ENCODE measurements at regions not wholly inside any gene's neighbourhood (a gene's known extent, or its start where the extent isn't known, plus 50 kb on each side); places are given as distances from the start of the nearest gene placed in this dataset.

DNA sequence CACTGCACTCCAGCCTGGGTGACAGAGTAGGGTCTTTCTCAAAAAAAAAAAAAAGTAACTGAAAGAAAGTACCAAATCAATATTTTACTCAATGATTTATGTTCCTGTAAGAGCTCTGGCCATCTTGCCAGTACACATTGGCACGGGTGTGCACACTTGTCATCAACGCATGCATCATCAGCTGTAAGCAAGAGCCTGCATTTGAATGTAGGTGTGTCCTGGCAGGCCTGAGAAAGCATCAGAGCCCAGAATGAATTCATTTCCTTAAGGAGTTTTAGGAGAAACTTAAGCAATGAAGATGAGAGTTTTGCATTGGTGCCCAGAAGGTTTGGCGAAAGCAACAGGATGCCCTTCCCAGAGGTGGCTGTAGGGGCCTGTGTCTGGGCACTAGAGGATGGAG is 88.5 kb upstream of the FZD10 start:
- 93 to 95% methylated on average over 3 of the region's 3 CpGs for whole genome bisulfite sequencing, 2 donors
- no peaks in the 10 kb centered on the region for H3K36me3 ChIP-seq
- peaks cover 0 to 3% (median 0%) of the 10 kb centered on the region in 9 donors for H3K4me1 ChIP-seq
- H3K9me3 ChIP-seq: peaks cover 0 to 21% (median 0%) of the 10 kb centered on the region in 11 donors
- H3K27ac ChIP-seq: no peak overlapping the region
- intact Hi-C loops (cut with DNase I): no loop called here
- ATAC-seq (no peak), DNase-seq (no peak)
- TF ChIP-seq, protein P1, sequence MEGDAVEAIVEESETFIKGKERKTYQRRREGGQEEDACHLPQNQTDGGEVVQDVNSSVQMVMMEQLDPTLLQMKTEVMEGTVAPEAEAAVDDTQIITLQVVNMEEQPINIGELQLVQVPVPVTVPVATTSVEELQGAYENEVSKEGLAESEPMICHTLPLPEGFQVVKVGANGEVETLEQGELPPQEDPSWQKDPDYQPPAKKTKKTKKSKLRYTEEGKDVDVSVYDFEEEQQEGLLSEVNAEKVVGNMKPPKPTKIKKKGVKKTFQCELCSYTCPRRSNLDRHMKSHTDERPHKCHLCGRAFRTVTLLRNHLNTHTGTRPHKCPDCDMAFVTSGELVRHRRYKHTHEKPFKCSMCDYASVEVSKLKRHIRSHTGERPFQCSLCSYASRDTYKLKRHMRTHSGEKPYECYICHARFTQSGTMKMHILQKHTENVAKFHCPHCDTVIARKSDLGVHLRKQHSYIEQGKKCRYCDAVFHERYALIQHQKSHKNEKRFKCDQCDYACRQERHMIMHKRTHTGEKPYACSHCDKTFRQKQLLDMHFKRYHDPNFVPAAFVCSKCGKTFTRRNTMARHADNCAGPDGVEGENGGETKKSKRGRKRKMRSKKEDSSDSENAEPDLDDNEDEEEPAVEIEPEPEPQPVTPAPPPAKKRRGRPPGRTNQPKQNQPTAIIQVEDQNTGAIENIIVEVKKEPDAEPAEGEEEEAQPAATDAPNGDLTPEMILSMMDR (IDR thresholded peaks at IDR 0.05): no peak
- peaks cover 0 to 34% (median 0%) of the 10 kb centered on the region in 7 donors for H3K27me3 ChIP-seq
- no peak overlapping the region for H3K4me3 ChIP-seq

GRCh38 chr12:130074661-130075406 is 87.4 kb upstream of the FZD10 start:
- intact Hi-C loops (cut with DNase I): no loop called here
- WGBS, 2 donors: 85 to 87% methylated on average over 8 of the region's 8 CpGs
- no peak for DNase-seq
- peaks cover 0 to 28% (median 0%) of the 10 kb centered on the region in 11 donors for H3K9me3 ChIP-seq
- H3K27me3 ChIP-seq: peaks cover 0 to 34% (median 2%) of the 10 kb centered on the region in 7 donors
- ATAC-seq: no peak
- H3K27ac ChIP-seq: no peak overlapping the region
- H3K36me3 ChIP-seq: no peaks in the 10 kb centered on the region
- H3K4me1 ChIP-seq: peaks cover 0 to 3% (median 0%) of the 10 kb centered on the region in 9 donors
- TF ChIP-seq, protein P1 (IDR thresholded peaks at IDR 0.05): no peak
- H3K4me3 ChIP-seq: no peak overlapping the region

DNA sequence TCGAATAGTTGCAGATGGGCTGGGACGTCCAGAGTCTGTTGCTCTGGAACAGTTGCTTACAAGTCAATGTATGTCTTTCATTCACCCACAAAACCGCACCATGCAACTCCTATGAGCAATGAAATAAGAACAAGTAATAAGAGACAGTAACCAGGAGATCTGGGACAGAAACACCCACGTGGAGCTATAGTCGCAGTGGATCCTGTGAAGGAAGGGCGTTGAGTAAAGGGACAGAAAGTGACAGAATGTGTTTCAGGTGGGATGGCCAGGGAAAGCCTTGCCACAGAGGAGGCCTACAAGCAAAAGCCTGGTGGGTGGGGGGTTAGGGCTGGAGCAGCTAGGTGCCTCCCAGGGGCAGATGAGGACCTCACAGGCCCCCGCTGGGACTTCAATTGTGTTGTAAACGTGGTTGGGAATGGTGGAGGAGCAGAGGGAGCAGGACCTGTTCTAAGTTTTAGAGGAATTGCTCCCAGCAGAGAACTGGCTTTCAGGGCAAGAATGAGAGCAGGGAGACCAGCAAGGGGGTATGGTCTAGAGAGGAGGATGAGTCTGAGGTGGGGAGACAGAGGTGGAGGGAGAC is 86.7 kb upstream of the FZD10 start:
- Histone ChIP-seq H3K27ac (no peak overlapping the region), H3K27me3 (peaks cover 0 to 36% (median 6%) of the 10 kb centered on the region in 7 donors), H3K36me3 (no peaks in the 10 kb centered on the region), H3K4me1 (peaks cover 0 to 3% (median 0%) of the 10 kb centered on the region in 9 donors), H3K4me3 (no peak overlapping the region), H3K9me3 (peaks cover 0 to 28% (median 0%) of the 10 kb centered on the region in 11 donors)
- DNase-seq: no peak
- intact Hi-C loops (cut with DNase I): no loop called here
- no peak for ATAC-seq
- TF ChIP-seq, protein P1 (IDR thresholded peaks at IDR 0.05): no peak
- WGBS, 2 donors: 69 to 79% methylated on average over 8 of the region's 8 CpGs

DNA sequence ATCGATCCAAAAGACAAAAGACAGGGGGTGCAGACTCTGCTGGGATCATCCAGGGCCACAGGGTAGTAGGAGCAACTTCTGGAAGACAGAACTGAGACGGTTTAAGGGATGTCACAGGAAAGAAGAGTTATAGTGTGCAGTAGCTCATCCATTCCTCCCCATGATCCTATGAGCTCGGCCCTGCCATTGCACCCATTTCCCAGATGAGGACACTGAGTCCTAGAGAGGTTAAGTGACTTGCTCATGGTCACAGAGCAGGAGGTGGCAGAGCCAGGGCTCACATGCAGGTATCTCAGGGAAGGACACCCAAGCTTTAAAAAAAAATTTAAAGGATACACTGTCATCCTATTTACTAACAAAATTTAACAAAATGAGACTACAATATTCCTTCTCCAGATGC is 86.1 kb upstream of the FZD10 start:
- H3K27ac ChIP-seq: no peak overlapping the region
- TF ChIP-seq, protein P1 (IDR thresholded peaks at IDR 0.05): no peak
- intact Hi-C loops (cut with DNase I): no loop called here
- ATAC-seq: no peak
- peaks cover 0 to 28% (median 0%) of the 10 kb centered on the region in 11 donors for H3K9me3 ChIP-seq
- no peaks in the 10 kb centered on the region for H3K36me3 ChIP-seq
- peaks cover 0 to 3% (median 0%) of the 10 kb centered on the region in 9 donors for H3K4me1 ChIP-seq
- no peak for DNase-seq
- H3K4me3 ChIP-seq: no peak overlapping the region
- H3K27me3 ChIP-seq: peaks cover 0 to 34% (median 9%) of the 10 kb centered on the region in 7 donors
- WGBS, 2 donors: 65 to 75% methylated on average over 3 of the region's 3 CpGs

All from heart right ventricle (tissue), 16 donors.